ENCODE measurements at regions not wholly inside any gene's neighbourhood (a gene's known extent, or its start where the extent isn't known, plus 50 kb on each side); places are given as distances from the start of the nearest gene placed in this dataset.
"Not testable (repeated sequence)": the region's sequence is repeated elsewhere in the genome, so short reads cannot be mapped to it uniquely, and the experiment has no call there.

- TF ChIP-seq POLR2A (IDR thresholded peaks at IDR 0.05): no peak
- no peak for TF ChIP-seq EP300 (IDR thresholded peaks at IDR 0.05)
- TF ChIP-seq POLR2AphosphoS5 (IDR thresholded peaks at IDR 0.05): no peak
- no peak for TF ChIP-seq CTCF (IDR thresholded peaks at IDR 0.05)
- no peak for ATAC-seq (ENCODE audit: low FRiP score in 2 of 2)
- no peak overlapping the region for H3K4me3 ChIP-seq
- no peak overlapping the region for H3K27ac ChIP-seq
- 79 to 83% methylated on average over 4 of the region's 4 CpGs for WGBS, 2 donors
- H3K9me3 ChIP-seq: no peaks in the 10 kb centered on the region
- no peaks in the 10 kb centered on the region for H3K27me3 ChIP-seq
- DNase-seq: no peak
- no peaks in the 10 kb centered on the region for H3K4me1 ChIP-seq
- H3K36me3 ChIP-seq: no peaks in the 10 kb centered on the region
Observed at GRCh38 chr5:155697236-155697635, 629.7 kb upstream of the SGCD start.

DNA sequence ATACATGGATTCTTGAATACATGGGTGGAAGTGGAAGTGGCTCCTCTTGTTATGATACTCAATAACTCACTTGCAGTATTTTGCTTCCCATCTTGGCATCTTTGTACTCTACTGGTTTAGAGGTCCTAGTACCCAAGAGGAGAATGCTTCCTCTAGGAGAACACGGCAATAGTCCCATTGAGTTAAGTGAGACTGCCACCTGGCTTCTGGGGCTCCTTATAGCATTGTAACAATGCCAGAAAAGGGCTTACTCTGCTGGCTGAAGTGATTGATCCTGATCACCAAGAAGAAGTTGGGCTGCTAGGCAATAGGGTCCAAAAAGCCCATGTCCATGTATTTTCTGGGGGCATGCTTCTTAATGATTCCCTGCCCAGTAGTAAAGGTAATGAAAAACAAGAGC lies 627.6 kb upstream of the SGCD start:
- ATAC-seq (ENCODE audit: low FRiP score in 2 of 2) (no peak), DNase-seq (no peak)

GRCh38 chr5:155700333-155700732 lies 626.6 kb upstream of the SGCD start:
- Histone ChIP-seq H3K4me1 (no peaks in the 10 kb centered on the region), H3K4me3 (no peak overlapping the region), H3K9me3 (no peaks in the 10 kb centered on the region), H3K36me3 (no peaks in the 10 kb centered on the region), H3K27ac (no peak overlapping the region), H3K27me3 (no peaks in the 10 kb centered on the region)
- ATAC-seq (ENCODE audit: low FRiP score in 2 of 2): no peak
- WGBS, 2 donors: 40 to 42% methylated on average over 3 of the region's 3 CpGs
- no peak for TF ChIP-seq POLR2A (IDR thresholded peaks at IDR 0.05)
- no peak for TF ChIP-seq EP300 (IDR thresholded peaks at IDR 0.05)
- no peak for DNase-seq

More for the DNA sequence above, 627.6 kb upstream of the SGCD start:
- no peaks in the 10 kb centered on the region for H3K9me3 ChIP-seq
- no peak overlapping the region for H3K4me3 ChIP-seq
- no peak for TF ChIP-seq POLR2AphosphoS5 (IDR thresholded peaks at IDR 0.05)
- TF ChIP-seq CTCF (IDR thresholded peaks at IDR 0.05): no peak
- no peak for TF ChIP-seq POLR2A (IDR thresholded peaks at IDR 0.05)
- no peak for TF ChIP-seq EP300 (IDR thresholded peaks at IDR 0.05)
- no peaks in the 10 kb centered on the region for H3K4me1 ChIP-seq
- no peaks in the 10 kb centered on the region for H3K27me3 ChIP-seq
- 30 to 63% methylated on average over 1 of the region's 1 CpG for WGBS, 2 donors
- H3K27ac ChIP-seq: no peak overlapping the region
- no peaks in the 10 kb centered on the region for H3K36me3 ChIP-seq

DNA sequence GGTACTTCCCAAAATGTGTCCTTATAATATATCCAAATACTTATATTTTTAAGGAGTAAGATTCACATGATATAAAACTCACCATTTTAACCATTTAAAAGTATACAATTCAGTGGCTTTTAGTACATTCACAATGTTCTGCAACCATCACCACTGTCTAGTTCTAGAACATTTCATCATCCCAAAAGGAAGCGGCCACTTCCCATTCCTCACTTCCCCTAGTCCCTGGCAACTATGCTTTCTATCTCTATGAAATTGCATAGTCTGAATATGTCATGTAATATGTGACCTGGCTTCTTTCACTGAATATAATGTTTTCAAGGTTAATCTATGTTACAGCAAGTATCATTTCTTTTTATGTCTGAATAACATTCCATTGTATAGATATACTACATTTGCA lies 615.1 kb upstream of the SGCD start:
- H3K9me3 ChIP-seq: no peaks in the 10 kb centered on the region
- no peaks in the 10 kb centered on the region for H3K27me3 ChIP-seq
- no peak overlapping the region for H3K27ac ChIP-seq
- TF ChIP-seq POLR2A (IDR thresholded peaks at IDR 0.05): no peak
- DNase-seq (no peak), ATAC-seq (ENCODE audit: low FRiP score in 2 of 2) (no peak)
- no peaks in the 10 kb centered on the region for H3K4me1 ChIP-seq
- H3K4me3 ChIP-seq: no peak overlapping the region
- 71 to 82% methylated on average over 1 of the region's 1 CpG for WGBS, 2 donors
- H3K36me3 ChIP-seq: no peaks in the 10 kb centered on the region

DNA sequence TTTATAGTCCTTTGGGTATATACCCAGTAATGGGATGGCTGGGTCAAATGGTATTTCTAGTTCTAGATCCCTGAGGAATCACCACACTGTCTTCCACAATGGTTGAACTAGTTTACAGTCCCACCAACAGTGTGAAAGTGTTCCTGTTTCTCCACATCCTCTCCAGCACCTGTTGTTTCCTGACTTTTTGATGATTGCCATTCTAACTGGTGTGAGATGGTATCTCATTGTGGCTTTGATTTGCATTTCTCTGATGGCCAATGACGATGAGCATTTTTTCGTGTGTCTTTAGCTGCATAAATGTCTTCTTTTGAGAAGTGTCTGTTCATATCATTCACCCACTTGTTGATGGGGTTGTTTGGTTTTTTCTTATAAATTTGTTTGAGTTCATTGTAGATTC lies 612.5 kb upstream of the SGCD start:
- WGBS, 2 donors: 58 to 70% methylated on average over 2 of the region's 2 CpGs
- not testable (repeated sequence) for DNase-seq; H3K27ac ChIP-seq; H3K4me3 ChIP-seq; H3K4me1 ChIP-seq; ATAC-seq (ENCODE audit: low FRiP score in 2 of 2); H3K27me3 ChIP-seq; H3K36me3 ChIP-seq; H3K9me3 ChIP-seq

GRCh38 chr5:155726267-155726666 lies 600.7 kb upstream of the SGCD start:
- no peaks in the 10 kb centered on the region for H3K9me3 ChIP-seq
- no peak overlapping the region for H3K4me3 ChIP-seq
- H3K27me3 ChIP-seq: peaks cover 0 to 21% (median 5%) of the 10 kb centered on the region in 4 donors
- ATAC-seq (ENCODE audit: low FRiP score in 2 of 2): no peak
- H3K4me1 ChIP-seq: peaks cover 4 to 22% (median 8%) of the 10 kb centered on the region in 4 donors
- WGBS, 2 donors: 5 to 9% methylated on average over 8 of the region's 8 CpGs
- no peak overlapping the region for H3K27ac ChIP-seq
- TF ChIP-seq POLR2A (IDR thresholded peaks at IDR 0.05): no peak
- TF ChIP-seq CTCF (IDR thresholded peaks at IDR 0.05): no peak
- no peak for TF ChIP-seq POLR2AphosphoS5 (IDR thresholded peaks at IDR 0.05)
- no peak for TF ChIP-seq EP300 (IDR thresholded peaks at IDR 0.05)
- no peaks in the 10 kb centered on the region for H3K36me3 ChIP-seq
- DNase-seq: no peak
